HUDEP-2 (cell line): ENCODE measurements at regions not wholly inside any gene's neighbourhood (a gene's known extent, or its start where the extent isn't known, plus 50 kb on each side); places are given as distances from the start of the nearest gene placed in this dataset.

Source experiments
- DNase-seq, 76 experiments: peaks; one replicate each; lab custom pipeline; 2025; ENCODE audit not compliant: unreplicated experiment in 76 of 76; lab: John Stamatoyannopoulos, UW

- DNase-seq, result no peak
Measured at GRCh38 chrX:96619588-96619987, 65.1 kb upstream of the DIAPH2 start.

- DNase-seq, result no peak
Measured at GRCh38 chrX:96621811-96622210, 62.8 kb upstream of the DIAPH2 start.
